Panc1 (cell line): ENCODE measurements at regions not wholly inside any gene's neighbourhood (a gene's known extent, or its start where the extent isn't known, plus 50 kb on each side); places are given as distances from the start of the nearest gene placed in this dataset.

Experiments
- ATAC-seq: fragments of 200-7000 bp; cut with Tn5 transposase; 2 replicates; pipeline ENCODE4 v1.9.1; 2020; ENCODE audit warnings: mild to moderate bottlenecking, moderate library complexity
- BruUV-seq: library from RNA; stranded (reverse); fragments of 400-500 nt; replicated peaks from 2 replicates; lab custom pipeline; 2021; lab: Mats Ljungman, UMichigan
- CTCF ChIA-PET: fragments of 300-600 bp; sonication (Branson Sonifier 250); formaldehyde crosslinking; loops from one replicate; lab custom pipeline; 2022; ENCODE audit warnings: antibody characterized with exemption; lab: Charles Lee
- POLR2A ChIA-PET: fragments of 300-600 bp; sonication (Branson Sonifier 250); formaldehyde crosslinking; loops from one replicate; lab custom pipeline; 2022; ENCODE audit warnings: antibody characterized with exemption; lab: Charles Lee
- DNase-seq: peaks from one replicate; pipeline ENCODE4 v3.0.0-alpha.2; 2010; ENCODE audit warnings: low read depth, low spot score
- H3K27ac ChIP-seq: 2 replicates; pipeline ENCODE4 v1.5.1; 2011; ENCODE audit warnings: mild to moderate bottlenecking, low read length, inconsistent platforms
- H3K27me3 ChIP-seq: fragments of 200-500 bp; sonication (Bioruptor generic); 2 replicates; pipeline ENCODE4 v1.6.0; 2014; ENCODE audit warnings: low read length, inconsistent platforms; ENCODE audit not compliant: control insufficient read depth, insufficient read depth
- H3K36me3 ChIP-seq: fragments of 200-500 bp; sonication (Bioruptor generic); 2 replicates; pipeline ENCODE4 v1.5.1; 2014; ENCODE audit warnings: inconsistent platforms, mild to moderate bottlenecking, low read length, moderate library complexity; ENCODE audit not compliant: control insufficient read depth, insufficient read depth
- H3K4me1 ChIP-seq: 2 replicates; pipeline ENCODE4 v1.5.1; 2011; ENCODE audit warnings: inconsistent platforms, mild to moderate bottlenecking, low read length, moderate library complexity; ENCODE audit not compliant: control insufficient read depth, insufficient read depth
- H3K4me3 ChIP-seq, 2 experiments: 2 replicates each; pipeline ENCODE4 v1.5.1; 2011 to 2012; ENCODE audit warnings: low read depth in 2 of 2, low read length in 2 of 2, mild to moderate bottlenecking in 2 of 2, inconsistent platforms in 1 of 2, moderate library complexity in 1 of 2
- H3K9me3 ChIP-seq: fragments of 200-500 bp; sonication (Bioruptor generic); 2 replicates; pipeline ENCODE4 v1.5.1; 2014; ENCODE audit warnings: low read depth, mild to moderate bottlenecking, inconsistent platforms, low read length, moderate library complexity; ENCODE audit not compliant: control insufficient read depth, insufficient read depth
- CTCF ChIP-seq: fragments of 450-650 bp; IDR thresholded peaks from 2 replicates; pipeline ENCODE4 v1.5.1; 2017; ENCODE audit warnings: mild to moderate bottlenecking
- POLR2AphosphoS5 ChIP-seq: IDR thresholded peaks from 2 replicates; pipeline ENCODE4 v1.6.1; 2012; ENCODE audit warnings: mild to moderate bottlenecking, low read depth, low read length, moderate library complexity
- SIN3A ChIP-seq: IDR thresholded peaks from 2 replicates; pipeline ENCODE4 v1.6.1; 2012; ENCODE audit warnings: low read depth, mild to moderate bottlenecking, low read length, moderate library complexity, borderline replicate concordance; ENCODE audit not compliant: insufficient read depth
- TCF7L2 ChIP-seq: IDR thresholded peaks from 2 replicates; pipeline ENCODE4 v1.6.1; 2011; ENCODE audit warnings: mild to moderate bottlenecking, low read depth, low read length, inconsistent platforms
- in situ Hi-C: cut with HindIII; loops from 2 replicates; pipeline ENCODE4 v1.10.0; 2016; ENCODE audit warnings: low sequenced_read_pairs, low pct_unique_long_range_greater_than_20kb
- intact Hi-C: fragments of 100-400 bp; cut with micrococcal nuclease; formaldehyde crosslinking; loops from one replicate; pipeline ENCODE4 v1.10.0; 2022; ENCODE audit not compliant: unreplicated experiment
- TF ChIP-seq, protein P1 (sequence below), 2 experiments: IDR thresholded peaks; 2 replicates each; pipeline ENCODE4 v1.6.1; 2011 to 2012; ENCODE audit warnings: low read depth in 2 of 2, control low read depth in 1 of 2, low read length in 1 of 2, mild to moderate bottlenecking in 1 of 2, moderate library complexity in 1 of 2; ENCODE audit not compliant: insufficient read depth in 1 of 2

- CTCF ChIA-PET, result no interaction called here
- BruUV-seq, result no TSS peak
- Histone ChIP-seq H3K4me1 (no peaks in the 10 kb centered on the region), H3K27me3 (no peaks in the 10 kb centered on the region), H3K36me3 (no peaks in the 10 kb centered on the region), H3K9me3 (peaks cover 14% of the 10 kb centered on the region; the same call in 1 of the 2 replicates), H3K27ac (no peak overlapping the region), H3K4me3 (no peak overlapping the region)
- DNase-seq, result peak; percentile 20
- TF ChIP-seq POLR2AphosphoS5 (no peak), CTCF (no peak), SIN3A (no peak), TCF7L2 (no peak)
- TF ChIP-seq, protein P1, sequence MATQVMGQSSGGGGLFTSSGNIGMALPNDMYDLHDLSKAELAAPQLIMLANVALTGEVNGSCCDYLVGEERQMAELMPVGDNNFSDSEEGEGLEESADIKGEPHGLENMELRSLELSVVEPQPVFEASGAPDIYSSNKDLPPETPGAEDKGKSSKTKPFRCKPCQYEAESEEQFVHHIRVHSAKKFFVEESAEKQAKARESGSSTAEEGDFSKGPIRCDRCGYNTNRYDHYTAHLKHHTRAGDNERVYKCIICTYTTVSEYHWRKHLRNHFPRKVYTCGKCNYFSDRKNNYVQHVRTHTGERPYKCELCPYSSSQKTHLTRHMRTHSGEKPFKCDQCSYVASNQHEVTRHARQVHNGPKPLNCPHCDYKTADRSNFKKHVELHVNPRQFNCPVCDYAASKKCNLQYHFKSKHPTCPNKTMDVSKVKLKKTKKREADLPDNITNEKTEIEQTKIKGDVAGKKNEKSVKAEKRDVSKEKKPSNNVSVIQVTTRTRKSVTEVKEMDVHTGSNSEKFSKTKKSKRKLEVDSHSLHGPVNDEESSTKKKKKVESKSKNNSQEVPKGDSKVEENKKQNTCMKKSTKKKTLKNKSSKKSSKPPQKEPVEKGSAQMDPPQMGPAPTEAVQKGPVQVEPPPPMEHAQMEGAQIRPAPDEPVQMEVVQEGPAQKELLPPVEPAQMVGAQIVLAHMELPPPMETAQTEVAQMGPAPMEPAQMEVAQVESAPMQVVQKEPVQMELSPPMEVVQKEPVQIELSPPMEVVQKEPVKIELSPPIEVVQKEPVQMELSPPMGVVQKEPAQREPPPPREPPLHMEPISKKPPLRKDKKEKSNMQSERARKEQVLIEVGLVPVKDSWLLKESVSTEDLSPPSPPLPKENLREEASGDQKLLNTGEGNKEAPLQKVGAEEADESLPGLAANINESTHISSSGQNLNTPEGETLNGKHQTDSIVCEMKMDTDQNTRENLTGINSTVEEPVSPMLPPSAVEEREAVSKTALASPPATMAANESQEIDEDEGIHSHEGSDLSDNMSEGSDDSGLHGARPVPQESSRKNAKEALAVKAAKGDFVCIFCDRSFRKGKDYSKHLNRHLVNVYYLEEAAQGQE (IDR thresholded peaks at IDR 0.05; ENCODE audit: insufficient read depth in 1 of 2, low read depth in 2 of 2, low read length in 1 of 2), result no peak
- intact Hi-C loops, result no loop called here
- POLR2A ChIA-PET, result no interaction called here
- ATAC-seq, result peak; percentile 88
- in situ Hi-C loops, result no loop called here
These were observed 166.9 kb downstream of the UACA start for GRCh38 chr15:70596354-70597055.

GRCh38 chr15:70593795-70594194 is 169.6 kb downstream of the UACA start:
- intact Hi-C loops, result no loop called here
- no peak for ATAC-seq
- H3K4me3 ChIP-seq, result no peak overlapping the region
- no peak for DNase-seq
- H3K36me3 ChIP-seq, result no peaks in the 10 kb centered on the region
- no peaks in the 10 kb centered on the region for H3K27me3 ChIP-seq
- no TSS peak for BruUV-seq
- H3K4me1 ChIP-seq, result no peaks in the 10 kb centered on the region
- peaks cover 14% of the 10 kb centered on the region; the same call in 1 of the 2 replicates for H3K9me3 ChIP-seq
- ChIA-PET CTCF (no interaction called here), POLR2A (no interaction called here)
- H3K27ac ChIP-seq, result no peak overlapping the region
- TF ChIP-seq, protein P1 (IDR thresholded peaks at IDR 0.05; ENCODE audit: insufficient read depth in 1 of 2, low read depth in 2 of 2, low read length in 1 of 2), result no peak
- TF ChIP-seq SIN3A, result no peak
- no peak for TF ChIP-seq TCF7L2
- TF ChIP-seq CTCF, result no peak
- no peak for TF ChIP-seq POLR2AphosphoS5
- in situ Hi-C loops, result no loop called here
